Stomach (tissue), 8 donors: ENCODE measurements at regions not wholly inside any gene's neighbourhood (a gene's known extent, or its start where the extent isn't known, plus 50 kb on each side); places are given as distances from the start of the nearest gene placed in this dataset.
"Not testable (repeated sequence)": the region's sequence is repeated elsewhere in the genome, so short reads cannot be mapped to it uniquely, and the experiment has no call there.

Experiments used
- DNase-seq, 2 donors: peaks; one replicate each; pipeline versions ENCODE4 v3.0.0 to v3.0.0-alpha.2; 2013 to 2019
- H3K27ac ChIP-seq, 5 donors: fragments of 200-600 bp in 4 of 5; sonication (generic) in 4 of 5; one replicate each; pipeline ENCODE4 v1.5.1; 2013 to 2019; ENCODE audit warnings: mild to moderate bottlenecking in 1 of 5, moderate library complexity in 1 of 5
- H3K27me3 ChIP-seq, 3 donors: fragments of 200-600 bp; sonication (generic); one replicate each; pipeline ENCODE4 v1.5.1; 2017 to 2019; ENCODE audit warnings: mixed run types in 1 of 3
- H3K36me3 ChIP-seq, 4 donors: fragments of 200-600 bp; sonication (generic); 1 replicate in 3 of 4; 2 replicates in 1 of 4; pipeline ENCODE4 v1.5.1; 2016 to 2019
- H3K4me1 ChIP-seq, 4 donors: fragments of 200-600 bp; sonication (generic); one replicate each; pipeline ENCODE4 v1.5.1; 2016 to 2019
- H3K4me3 ChIP-seq, 4 donors: fragments of 200-600 bp; sonication (generic) in 3 of 4; one replicate each; pipeline ENCODE4 v1.5.1; 2016 to 2019; ENCODE audit warnings: mild to moderate bottlenecking in 1 of 4
- H3K9me3 ChIP-seq, 4 donors: fragments of 200-600 bp; sonication (generic); one replicate each; pipeline ENCODE4 v1.5.1; 2016 to 2019
- CTCF ChIP-seq, 7 experiments: fragments of 450-650 bp in 4 of 7; fragments of 200-600 bp in 3 of 7; sonication (generic) in 3 of 7; IDR thresholded peaks; one replicate each; pipeline ENCODE4 v1.5.1; 2016 to 2019; ENCODE audit warnings: antibody characterized with exemption in 7 of 7, control low read depth in 2 of 7, mild to moderate bottlenecking in 1 of 7
- EP300 ChIP-seq: sonication (generic); formaldehyde crosslinking; IDR thresholded peaks from one replicate; pipeline ENCODE4 v1.6.1; 2017; ENCODE audit warnings: antibody characterized with exemption
- POLR2A ChIP-seq, 4 donors: fragments of 450-650 bp; IDR thresholded peaks; one replicate each; pipeline ENCODE4 v1.6.1; 2016; ENCODE audit warnings: antibody characterized with exemption in 4 of 4, control low read depth in 2 of 4, mild to moderate bottlenecking in 1 of 4, moderate library complexity in 1 of 4
- POLR2AphosphoS5 ChIP-seq, 3 donors: sonication (generic); formaldehyde crosslinking; IDR thresholded peaks; one replicate each; pipeline ENCODE4 v1.6.1; 2016; ENCODE audit warnings: antibody characterized with exemption in 3 of 3
- WGBS, 5 donors: extraction: QIAGEN DNeasy Blood & Tissue Kit in 3 of 5; methylation state at CpG; one replicate each; pipeline versions ENCODE4 v1.1.5 to v1.1.7; 2013 to 2018; 5-methylcytosine and 5-hydroxymethylcytosine counted together
- intact Hi-C: fragments of 100-400 bp; cut with DNase I; formaldehyde crosslinking; loops from one replicate; pipeline ENCODE4 v1.15.1; 2023; ENCODE audit warnings: low total_unique reads
- donor health status: healthy with polysubstance abuse.
- donor health status: Bipolar disorder and iron deficiency.
- donor health status: healthy.

DNA sequence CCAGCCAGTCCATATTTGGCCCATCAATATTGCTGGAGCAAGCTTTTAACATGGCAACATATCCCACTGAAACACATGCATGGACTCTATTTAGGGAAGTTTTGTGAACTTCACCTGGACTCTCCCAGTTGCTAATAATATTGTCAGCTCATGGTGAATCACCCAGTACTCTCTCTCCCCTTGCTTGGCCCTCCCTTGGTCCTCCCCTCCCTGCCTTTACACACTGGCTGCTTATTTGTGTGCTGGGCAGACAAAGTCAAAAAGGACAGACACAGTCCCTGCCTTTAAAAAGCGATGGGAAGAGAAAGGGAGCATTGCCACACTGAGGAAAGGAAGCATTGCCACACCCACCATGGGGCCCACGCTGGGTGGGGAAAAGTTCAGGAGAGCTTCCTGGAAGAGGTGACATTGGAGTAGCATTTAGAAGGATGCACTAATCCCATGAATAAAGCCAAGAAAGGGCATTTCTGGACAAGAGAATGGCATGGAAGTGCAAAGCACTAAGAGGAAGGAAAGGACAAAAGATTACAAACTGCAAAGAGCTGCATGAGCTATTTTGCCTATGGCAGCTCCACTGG is 143.4 kb upstream of the EXOC2 start:
- Histone ChIP-seq H3K4me3 (no peak overlapping the region), H3K9me3 (peaks cover 0 to 6% (median 2%) of the 10 kb centered on the region in 4 donors), H3K27me3 (no peaks in the 10 kb centered on the region), H3K27ac (no peak overlapping the region), H3K36me3 (no peaks in the 10 kb centered on the region), H3K4me1 (peaks cover 5 to 13% (median 7%) of the 10 kb centered on the region in 4 donors)
- WGBS, 5 donors = 72 to 97% (median 80%) methylated on average over 2 of the region's 2 CpGs
- intact Hi-C loops = no loop called here
- TF ChIP-seq POLR2AphosphoS5 (IDR thresholded peaks at IDR 0.05) (no peak), CTCF (IDR thresholded peaks at IDR 0.05) (no peak), EP300 (no peak), POLR2A (IDR thresholded peaks at IDR 0.05) (no peak)
- DNase-seq = no peak

DNA sequence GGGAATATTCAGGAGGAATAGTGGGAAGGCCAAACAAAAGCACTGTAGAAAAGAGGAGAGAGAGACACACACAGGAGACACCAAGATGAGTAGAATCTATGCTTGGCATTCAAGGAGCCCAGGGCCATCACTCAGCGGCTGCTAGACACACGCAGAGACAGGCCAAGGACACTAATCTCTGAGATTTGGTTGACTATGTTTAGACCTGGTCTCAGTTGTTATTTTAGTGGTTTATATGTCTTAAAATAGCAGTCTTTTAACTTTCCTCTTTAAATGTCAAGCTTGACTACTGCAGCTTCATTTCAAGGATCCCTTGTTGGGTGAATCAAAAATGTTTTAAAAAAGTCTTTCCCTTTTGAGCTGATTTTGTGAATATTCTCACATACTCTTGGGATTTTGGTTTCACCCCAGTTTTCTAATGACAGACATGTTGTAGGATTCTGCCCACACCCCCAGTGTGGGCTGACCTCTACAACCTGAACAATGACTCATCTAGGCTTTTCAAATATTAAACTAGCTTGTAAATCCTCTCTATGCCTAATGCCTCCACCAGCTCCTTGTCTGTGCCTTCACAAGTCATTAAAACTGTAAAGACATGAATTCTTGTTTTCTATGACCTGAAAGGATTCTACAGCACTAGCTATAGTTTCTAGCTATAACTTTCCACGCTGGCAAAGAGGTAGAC is 142.7 kb upstream of the EXOC2 start:
- 79 to 91% (median 88%) methylated on average over 3 of the region's 3 CpGs for WGBS, 5 donors
- no peaks in the 10 kb centered on the region for H3K27me3 ChIP-seq
- TF ChIP-seq POLR2AphosphoS5 (IDR thresholded peaks at IDR 0.05) (no peak), POLR2A (IDR thresholded peaks at IDR 0.05) (no peak), CTCF (IDR thresholded peaks at IDR 0.05) (no peak), EP300 (no peak)
- intact Hi-C loops = no loop called here
- no peak for DNase-seq
- peaks cover 5 to 13% (median 7%) of the 10 kb centered on the region in 4 donors for H3K4me1 ChIP-seq
- no peak overlapping the region for H3K27ac ChIP-seq
- H3K9me3 ChIP-seq = peaks cover 0 to 6% (median 2%) of the 10 kb centered on the region in 4 donors
- no peak overlapping the region for H3K4me3 ChIP-seq
- H3K36me3 ChIP-seq = no peaks in the 10 kb centered on the region

DNA sequence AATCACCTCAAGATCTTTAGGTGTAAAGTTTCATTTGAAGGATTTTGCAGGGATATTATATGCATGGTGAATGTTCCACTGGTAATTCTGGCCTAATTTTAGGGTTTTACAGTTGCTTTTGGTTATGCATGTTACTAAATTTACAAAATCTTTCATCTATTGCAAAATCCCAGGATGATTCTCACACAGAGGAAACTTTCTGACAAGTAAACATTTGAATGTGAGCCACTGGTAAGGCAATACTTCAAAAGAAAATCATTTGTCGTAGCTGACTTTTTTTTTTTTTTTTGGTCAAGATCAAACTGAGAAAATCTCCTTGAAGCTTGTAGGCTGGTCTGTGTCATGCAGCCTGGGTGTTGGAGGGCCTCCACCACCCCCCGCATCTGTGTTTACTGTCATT is 141.9 kb upstream of the EXOC2 start:
- peaks cover 0 to 6% (median 1%) of the 10 kb centered on the region in 4 donors for H3K9me3 ChIP-seq
- H3K27me3 ChIP-seq = no peaks in the 10 kb centered on the region
- H3K27ac ChIP-seq = no peak overlapping the region
- H3K4me1 ChIP-seq = peaks cover 5 to 13% (median 7%) of the 10 kb centered on the region in 4 donors
- TF ChIP-seq EP300 (no peak), POLR2AphosphoS5 (IDR thresholded peaks at IDR 0.05) (no peak), POLR2A (IDR thresholded peaks at IDR 0.05) (no peak), CTCF (IDR thresholded peaks at IDR 0.05) (no peak)
- DNase-seq = no peak
- no peak overlapping the region for H3K4me3 ChIP-seq
- 63 to 70% (median 68%) methylated on average over 2 of the region's 2 CpGs for WGBS, 5 donors
- intact Hi-C loops = no loop called here
- no peaks in the 10 kb centered on the region for H3K36me3 ChIP-seq

- H3K27me3 ChIP-seq = no peaks in the 10 kb centered on the region
- no peaks in the 10 kb centered on the region for H3K36me3 ChIP-seq
- intact Hi-C loops = no loop called here
- TF ChIP-seq EP300 (no peak), POLR2AphosphoS5 (IDR thresholded peaks at IDR 0.05) (no peak), POLR2A (IDR thresholded peaks at IDR 0.05) (no peak), CTCF (IDR thresholded peaks at IDR 0.05) (no peak)
- no peak overlapping the region for H3K27ac ChIP-seq
- 88 to 96% (median 93%) methylated on average over 2 of the region's 2 CpGs for WGBS, 5 donors
- H3K9me3 ChIP-seq = peaks cover 0 to 6% (median 0%) of the 10 kb centered on the region in 4 donors
- peaks cover 5 to 13% (median 7%) of the 10 kb centered on the region in 4 donors for H3K4me1 ChIP-seq
- peak in 1 of 2 donors; percentile 31 for DNase-seq
- no peak overlapping the region for H3K4me3 ChIP-seq
Observed at GRCh38 chr6:834190-834589, 141.3 kb upstream of the EXOC2 start.

DNA sequence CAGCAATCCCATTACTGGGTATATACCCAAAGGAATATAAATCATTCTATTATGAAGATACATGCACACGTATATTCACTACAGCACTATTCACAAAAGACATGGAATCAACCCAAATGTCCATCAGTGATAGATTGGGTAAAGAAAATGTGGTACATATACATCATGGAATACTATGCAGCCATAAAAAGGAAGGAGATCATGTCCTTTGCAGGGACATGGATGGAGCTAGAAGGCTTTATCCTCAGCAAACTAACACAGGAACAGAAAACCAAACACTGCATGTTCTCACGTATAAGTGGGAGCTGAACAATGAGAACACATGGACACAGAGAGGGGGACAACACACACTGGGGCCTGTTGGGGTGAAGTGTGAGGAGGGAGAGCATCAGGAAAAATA is 139.9 kb upstream of the EXOC2 start:
- WGBS, 5 donors = 73 to 97% (median 95%) methylated on average over 2 of the region's 2 CpGs
- not testable (repeated sequence) for DNase-seq, H3K36me3 ChIP-seq

More for the DNA sequence above, 139.9 kb upstream of the EXOC2 start:
- H3K9me3 ChIP-seq, H3K4me3 ChIP-seq, H3K27me3 ChIP-seq, H3K27ac ChIP-seq, intact Hi-C loops: not testable (repeated sequence)
- peaks cover 5 to 13% (median 7%) of the 10 kb centered on the region in 4 donors for H3K4me1 ChIP-seq
